Stimulated activated CD8-positive, alpha-beta memory T cell treated with anti-CD3 and anti-CD28 coated beads, Interleukin-12 subunit alpha, Interleukin-12 subunit beta, amount 100 ng/mL, for 4 hours (primary cell): ENCODE measurements at regions not wholly inside any gene's neighbourhood (a gene's known extent, or its start where the extent isn't known, plus 50 kb on each side); places are given as distances from the start of the nearest gene placed in this dataset.
"Not testable (repeated sequence)": the region's sequence is repeated elsewhere in the genome, so short reads cannot be mapped to it uniquely, and the experiment has no call there.

ENCODE experiments used
- DNase-seq: peaks from one replicate; pipeline ENCODE4 v3.0.0-alpha.2; 2020; ENCODE audit warnings: low read depth

DNA sequence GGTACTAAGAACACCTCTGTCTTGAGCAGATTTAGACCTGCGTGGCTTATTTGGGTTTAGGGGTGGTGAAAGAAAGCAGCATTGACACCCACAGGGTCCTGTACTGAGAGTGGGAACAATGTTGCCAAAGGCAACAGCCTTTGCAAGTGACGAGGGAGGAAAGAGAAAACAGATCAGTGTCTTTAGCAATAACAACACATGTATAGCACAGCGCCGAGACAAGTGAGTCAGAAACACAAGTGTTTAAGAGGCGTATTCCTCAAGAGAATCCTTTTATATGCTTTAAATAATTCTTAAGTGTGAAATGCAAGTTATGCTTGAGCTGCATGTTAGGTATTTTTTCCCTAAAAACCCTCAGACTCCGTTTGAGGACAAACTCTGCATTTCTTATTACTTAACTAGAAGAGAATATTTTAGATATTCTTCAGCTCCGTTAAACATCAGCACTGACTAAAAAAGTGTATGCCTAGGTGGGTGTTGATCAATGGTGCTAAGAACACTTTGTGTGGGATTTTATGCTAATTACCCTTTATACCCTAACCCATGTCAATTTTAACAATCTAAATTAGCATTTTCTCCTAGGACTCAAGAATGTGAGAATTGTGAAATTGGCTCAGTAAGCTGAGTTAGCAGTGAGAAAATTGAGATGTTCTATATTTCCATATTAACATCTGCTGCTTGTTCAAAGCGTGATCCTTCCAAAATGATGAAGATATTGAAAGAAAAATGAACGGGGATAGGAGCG, 1095.4 kb upstream of the CELF2 start:
- DNase-seq = no peak

DNA sequence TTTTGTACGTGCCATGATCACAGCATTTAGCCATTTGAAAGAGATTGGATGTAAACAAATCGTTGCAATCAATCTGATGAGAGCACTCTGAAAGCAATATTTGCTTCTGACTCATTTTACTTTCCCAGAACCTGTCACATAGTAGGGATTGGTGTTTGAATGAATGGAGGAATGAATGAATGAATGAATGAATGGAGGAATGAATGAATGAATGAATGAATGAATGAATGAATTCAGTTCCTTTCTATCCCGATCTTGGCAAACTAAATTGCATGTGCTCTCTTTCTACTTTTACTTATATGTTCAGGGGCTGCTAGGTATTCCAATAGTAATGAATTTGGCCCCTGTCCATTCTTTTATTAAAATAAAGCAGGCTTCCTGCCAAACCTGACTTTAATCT, 1091.7 kb upstream of the CELF2 start:
- DNase-seq = no peak

DNA sequence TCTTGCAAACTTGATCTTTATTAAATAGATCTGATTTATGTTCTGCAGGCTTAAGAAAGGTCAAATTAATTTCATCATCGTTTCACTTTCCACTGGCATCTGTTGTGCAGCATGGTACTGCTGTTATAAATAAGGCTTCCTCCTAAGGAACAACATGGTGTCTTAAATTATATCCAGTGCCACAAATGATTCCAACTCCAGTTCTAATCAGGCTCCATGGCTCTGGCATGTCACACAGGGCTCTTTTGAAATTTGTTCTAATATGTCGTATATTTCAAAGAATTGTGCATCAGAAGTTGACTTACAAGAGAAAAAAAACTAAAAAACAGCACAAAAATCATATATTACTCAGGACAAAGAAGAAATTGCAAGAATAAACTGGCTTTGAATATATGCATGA, 1090.8 kb upstream of the CELF2 start:
- DNase-seq = no peak

DNA sequence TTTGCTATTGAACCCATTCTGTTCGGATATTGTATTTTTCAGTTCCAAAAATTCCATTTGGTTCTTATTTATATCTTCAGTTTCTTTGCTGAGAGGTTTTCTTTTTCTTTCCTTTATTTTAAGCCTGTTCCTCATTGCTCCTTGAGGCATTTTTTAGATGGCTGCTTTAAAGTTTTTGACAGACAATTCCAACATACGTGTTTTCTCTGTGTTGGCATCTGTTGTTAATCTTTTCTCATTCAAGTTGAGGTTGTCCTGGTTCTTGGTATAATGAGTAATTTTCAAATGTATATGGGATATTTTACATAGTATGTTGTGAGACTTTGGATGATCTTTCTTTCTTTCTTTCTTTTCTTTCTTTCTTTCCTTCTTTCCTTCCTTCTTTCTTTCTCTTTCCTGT, 1078.0 kb upstream of the CELF2 start:
- no peak for DNase-seq

DNA sequence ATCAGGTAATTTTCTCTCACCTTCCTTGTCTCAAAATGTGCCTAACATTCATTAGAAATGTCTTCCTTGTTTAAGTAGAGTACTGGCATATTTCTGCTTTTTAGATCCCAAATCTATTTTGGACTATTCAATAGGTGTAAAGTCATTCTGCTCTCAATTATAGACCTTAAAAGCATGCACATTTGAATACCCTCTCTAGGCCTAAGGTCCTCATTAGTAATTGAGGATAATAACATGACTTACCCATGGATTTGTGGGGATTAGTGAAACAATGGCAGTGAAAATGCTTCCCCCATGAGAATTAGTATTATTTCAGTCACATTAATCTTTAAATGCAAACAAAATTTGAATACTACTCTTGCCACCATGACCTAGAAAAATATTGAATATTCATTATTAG, 1073.0 kb upstream of the CELF2 start:
- no peak for DNase-seq

DNA sequence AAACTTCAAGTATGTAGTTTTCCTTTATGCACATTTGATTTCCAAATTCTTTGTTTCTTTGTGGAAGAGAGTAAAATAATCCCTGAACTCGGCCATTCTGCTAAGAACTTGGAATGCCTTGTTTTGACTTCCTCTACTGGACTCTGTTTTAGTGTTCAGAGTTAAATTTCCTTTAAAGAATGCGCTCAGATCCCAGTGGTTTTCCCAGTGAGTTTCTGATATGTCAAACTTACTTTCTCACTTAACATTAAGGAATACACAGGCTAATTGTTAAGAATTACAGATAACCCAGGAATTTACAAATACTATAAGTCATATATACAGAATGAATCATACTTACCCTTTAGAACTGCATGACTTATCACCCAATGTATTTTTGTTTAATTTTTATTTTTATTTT, 1067.6 kb upstream of the CELF2 start:
- no peak for DNase-seq

DNA sequence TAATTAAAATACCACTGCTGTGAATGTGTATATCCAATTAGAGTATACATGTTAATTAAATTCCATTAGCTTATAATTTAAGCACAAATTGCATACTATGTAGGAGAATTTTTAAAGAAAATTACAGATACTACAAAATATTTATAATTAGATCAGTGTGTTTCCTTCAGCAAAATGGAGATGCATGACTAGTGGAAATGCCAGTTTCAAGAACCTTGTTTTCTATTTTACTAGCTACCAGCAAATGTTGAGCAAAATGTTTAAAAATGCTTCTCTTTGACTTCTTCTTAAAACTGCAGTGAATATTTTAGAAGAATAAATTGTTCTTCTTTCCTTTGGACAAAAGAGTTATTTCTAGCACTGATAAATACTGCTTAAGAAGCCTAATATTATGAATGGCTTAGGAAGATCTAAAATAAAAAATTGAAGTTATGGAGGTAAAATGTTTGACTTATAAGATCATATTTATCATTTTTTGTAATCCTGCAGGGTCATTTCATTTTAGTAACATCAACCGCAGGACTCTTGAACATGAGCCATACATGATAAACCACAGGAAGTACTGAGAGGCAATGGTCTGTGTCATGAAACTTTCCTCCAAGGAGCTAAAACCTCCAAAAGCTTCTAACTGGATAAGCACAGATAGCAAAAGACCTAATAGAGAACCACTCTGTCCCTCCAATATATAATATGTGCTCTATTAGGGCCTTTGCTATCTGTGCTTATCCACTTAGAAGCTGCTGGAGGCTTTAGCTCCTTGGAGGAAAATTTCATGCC, 1066.0 kb upstream of the CELF2 start:
- DNase-seq = no peak

DNA sequence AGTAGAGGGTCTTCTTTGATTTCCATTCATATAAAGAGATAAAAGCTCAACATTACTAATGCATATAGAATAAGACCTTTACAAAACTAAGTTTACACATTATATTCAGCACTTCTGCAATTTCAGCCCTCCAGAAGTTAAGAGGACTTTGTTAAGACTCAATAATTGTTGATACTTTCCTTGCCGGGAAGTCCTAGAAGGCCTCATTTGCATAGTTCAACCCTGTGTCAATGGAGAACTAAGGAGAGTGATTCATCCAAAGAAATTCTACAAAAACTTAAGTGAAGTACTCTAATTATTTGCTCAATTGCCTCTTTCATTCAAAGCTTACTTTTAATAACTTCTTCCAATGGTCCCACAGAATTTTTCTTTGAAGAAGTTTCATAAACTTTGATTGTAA, 1060.3 kb upstream of the CELF2 start:
- DNase-seq = no peak

DNA sequence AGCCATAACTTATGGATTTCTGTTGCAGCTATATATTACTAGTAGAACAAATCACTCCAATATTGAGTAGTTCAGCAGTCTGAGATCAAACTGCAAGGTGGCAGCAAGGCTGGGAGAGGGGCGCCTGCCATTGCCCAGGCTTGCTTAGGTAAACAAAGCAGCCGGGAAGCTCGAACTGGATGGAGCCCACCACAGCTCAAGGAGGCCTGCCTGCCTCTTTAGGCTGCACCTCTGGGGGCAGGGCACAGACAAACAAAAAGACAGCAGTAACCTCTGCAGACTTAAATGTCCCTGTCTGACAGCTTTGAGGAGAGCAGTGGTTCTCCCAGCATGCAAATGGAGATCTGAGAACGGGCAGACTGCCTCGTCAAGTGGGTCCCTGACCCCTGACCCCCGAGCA, 1059.8 kb upstream of the CELF2 start:
- not testable (repeated sequence) for DNase-seq

DNA sequence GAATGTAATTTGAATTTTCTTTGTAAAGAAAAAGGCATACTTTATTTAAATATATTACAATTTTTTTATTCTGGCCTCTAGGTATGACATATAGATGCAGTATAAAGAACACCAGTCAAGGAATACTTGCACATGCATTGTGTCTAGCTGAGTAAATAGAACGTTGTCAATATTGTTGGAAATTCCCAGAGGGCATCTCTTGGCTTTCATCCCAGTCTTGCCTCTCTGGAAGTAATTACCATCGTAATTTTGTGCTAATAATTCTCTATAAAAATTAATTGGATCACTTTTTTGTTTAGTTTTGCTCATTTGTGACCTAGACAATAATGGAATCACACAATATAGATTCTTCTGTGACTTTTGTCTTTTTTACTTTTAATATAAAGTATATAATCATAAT, 1052.3 kb upstream of the CELF2 start:
- DNase-seq = no peak

DNA sequence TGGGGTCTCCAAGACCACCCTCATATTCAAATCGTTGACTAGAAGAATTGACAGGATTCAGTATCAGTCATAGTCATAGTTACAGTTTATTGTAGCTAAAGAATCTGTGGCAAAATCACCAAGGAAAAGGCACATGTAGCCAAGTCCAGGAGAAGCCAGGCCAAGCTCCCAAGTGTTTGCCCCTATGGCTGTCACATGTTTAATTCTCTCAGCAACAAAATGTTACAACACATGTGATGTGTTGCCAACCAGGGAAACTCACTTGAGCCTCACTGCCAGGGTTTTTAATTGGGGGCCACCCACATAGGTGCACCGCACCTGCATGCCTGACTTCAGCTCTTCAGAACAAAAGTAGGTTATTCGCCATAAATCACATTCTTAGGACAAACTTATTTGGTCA, 1030.9 kb upstream of the CELF2 start:
- DNase-seq = no peak

DNA sequence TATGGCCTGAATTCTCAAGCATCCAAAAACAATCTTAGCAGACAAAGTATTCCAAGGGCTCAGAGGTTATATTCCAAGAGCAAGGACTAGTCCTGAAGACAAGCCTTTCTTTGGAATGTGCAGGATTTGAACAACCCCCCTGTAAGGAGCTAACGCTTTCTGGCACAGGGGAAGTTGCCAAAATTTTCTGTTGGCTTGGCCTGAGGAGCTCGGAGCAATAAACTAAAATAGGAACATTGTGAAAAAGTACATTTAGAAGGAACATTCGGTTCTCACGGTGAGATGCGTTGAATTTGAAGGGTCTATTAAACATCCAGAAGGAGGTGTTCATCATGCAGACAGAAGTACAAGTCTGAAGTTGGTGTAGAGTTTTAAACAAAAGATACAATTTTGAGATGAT, 1030.5 kb upstream of the CELF2 start:
- DNase-seq = no peak

DNA sequence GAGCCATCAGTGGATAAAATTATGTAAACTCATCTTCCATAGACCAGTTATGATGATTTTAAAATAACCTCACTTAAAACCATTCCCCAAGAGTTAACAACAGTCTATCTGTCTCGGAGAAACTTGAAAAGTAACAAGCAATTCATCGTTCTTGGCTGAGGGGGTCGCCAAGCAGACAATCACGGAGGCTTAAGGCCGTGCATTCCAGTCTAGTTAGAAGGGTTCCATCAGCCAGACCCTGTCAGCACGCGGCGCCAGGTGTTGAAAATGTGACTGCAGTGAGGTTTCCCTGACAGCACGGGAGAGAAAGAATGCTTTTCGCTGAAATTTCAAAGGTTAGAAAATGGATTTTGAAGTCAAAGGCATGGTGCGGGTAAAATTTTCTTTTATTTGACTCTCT, 1025.0 kb upstream of the CELF2 start:
- no peak for DNase-seq

DNA sequence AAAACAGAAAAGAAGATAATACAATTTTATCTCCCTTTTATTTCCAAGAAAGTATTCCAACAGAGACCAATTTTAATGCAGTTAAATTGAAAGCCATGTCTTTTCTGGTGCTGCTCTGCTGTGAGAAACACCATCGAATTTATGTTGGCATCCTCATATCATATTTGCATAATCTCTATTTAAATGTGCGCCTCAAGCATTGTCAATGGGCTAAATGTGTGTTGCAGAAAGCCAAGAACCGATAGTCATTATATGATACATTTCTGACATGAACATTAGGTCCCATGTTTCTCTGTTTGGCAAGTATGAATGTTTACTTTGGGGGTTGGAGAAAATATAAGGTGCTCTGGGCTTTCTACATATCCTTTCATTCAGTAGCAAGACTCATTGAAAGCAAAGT, 1023.5 kb upstream of the CELF2 start:
- no peak for DNase-seq

DNA sequence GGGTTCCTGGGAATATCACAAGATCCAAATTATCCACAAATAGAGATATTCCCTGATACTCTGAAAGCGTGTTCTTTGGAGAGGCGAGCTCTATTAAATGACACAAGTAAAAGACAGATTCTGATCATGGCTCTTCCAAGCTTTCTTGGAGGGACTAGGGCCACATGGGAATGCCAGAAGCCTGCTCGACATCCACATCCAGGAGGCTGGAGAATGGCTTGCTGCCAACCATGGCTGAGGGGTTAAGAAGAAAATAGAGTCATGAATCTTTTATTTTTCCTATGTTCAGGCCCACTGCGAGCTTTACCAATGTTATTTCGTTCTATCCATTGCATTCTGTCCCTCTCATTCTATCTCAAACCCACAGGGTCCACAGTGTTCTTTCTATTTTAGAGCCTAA, 1018.0 kb upstream of the CELF2 start:
- no peak for DNase-seq

DNA sequence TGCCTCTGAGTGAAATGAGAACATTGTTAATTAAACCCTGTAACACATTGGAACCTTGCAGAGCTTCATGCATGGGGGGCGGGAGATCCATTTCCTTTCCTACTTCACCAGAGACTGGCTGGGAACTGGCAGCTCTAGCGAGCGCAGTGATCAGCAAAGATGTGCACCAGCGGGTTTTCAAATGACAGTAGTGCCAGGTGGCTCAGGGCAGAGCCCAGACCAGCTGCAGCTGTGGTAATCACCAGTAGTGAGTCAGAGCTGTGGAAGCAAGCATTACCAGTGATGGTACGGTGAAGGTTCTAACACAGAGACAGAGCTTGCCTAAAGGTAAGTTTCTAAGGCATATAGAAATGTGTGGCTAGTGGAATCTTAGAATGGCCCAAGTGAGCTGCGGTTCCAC, 1009.7 kb upstream of the CELF2 start:
- no peak for DNase-seq

DNA sequence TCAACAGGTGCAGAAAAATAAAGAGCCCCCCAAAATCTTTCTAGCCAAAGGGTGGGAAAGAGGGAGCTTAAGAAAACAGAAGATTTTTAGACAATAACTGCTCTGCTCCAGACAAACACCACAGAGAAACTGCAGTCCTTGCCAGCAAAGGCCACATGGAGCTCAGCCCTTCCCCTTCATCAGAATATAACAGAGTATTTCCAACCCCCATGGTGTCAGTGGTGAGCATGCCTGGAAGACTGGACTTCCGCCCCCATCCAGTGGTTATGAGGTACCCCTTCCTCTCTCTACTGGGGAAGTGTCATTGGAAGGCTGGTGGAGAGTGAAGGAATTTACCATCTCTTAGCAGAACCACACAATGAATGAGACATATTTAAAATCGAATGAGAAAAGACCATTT, 1007.3 kb upstream of the CELF2 start:
- no peak for DNase-seq

DNA sequence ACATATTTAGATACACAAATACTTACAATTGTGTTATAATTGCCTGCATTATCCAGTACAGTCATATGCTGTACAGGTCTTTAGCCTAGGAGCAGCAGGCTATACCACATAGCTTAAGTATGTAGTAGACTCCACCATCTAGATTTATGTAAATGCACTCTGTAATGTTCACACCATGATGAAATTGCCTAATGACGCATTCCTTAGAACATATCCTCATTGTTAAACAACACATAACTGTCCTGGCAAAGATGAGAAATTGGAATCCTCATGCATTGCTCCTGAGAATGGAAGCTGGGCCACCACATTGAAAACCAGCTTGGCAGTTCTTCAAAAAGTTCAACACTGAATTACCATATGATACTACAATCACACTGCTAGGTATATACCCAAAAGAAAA, 1002.8 kb upstream of the CELF2 start:
- no peak for DNase-seq

DNA sequence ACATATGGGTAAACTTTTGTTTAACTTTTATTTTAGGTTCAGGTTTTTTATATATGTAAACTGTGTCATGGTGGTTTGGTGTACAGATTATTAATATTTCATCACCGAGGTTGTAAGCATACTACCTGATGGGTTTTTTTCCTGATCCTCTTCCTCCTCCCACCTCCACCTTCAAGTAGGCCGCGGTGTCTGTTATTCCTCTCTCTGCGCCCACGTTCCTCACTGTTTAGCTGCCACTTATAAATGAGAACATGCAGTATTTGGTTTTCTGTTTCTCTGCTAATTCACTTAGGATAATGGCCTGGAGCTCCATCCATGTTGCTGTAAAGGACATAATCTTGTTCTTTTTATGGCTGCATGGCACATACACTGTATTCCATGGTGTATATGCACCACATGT, 1000.0 kb upstream of the CELF2 start:
- DNase-seq = no peak

DNA sequence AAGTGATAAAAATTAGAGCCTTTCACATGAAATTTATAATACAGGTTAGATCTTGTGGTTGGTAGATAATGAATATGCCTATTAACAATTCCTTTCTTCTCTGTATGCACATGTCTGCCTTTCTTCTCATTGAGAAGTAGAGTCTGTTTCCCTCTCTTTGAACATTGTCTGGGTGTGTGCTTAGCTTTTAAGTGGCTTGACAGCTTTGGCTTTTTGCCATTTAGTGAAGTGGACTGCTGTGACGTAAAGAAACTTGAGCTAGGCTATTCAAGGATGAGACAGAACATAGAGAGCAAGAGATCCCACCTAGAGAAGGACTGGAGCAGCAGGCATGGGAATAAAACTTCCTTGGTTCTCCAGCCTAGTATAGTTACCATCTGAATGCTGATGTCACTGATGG, 996.7 kb upstream of the CELF2 start:
- no peak for DNase-seq

DNA sequence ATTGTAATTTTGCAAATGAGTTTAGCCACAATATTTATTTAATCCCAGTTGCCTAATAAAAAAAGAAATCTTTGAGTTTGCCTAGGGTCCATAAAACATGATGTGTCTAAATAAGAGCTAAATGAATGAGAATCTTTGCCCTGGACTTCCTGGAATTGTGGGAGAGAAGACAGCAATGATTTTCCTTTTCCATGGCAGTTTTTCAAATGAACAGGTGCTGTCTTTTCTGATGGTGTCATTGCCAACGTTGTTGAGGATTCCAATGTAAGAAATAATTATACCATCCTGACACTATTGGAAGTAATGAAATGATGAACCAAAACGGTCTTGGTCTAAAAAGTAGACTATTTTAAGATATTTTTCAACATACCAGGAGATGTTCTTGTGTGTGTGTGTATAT, 984.7 kb upstream of the CELF2 start:
- no peak for DNase-seq

DNA sequence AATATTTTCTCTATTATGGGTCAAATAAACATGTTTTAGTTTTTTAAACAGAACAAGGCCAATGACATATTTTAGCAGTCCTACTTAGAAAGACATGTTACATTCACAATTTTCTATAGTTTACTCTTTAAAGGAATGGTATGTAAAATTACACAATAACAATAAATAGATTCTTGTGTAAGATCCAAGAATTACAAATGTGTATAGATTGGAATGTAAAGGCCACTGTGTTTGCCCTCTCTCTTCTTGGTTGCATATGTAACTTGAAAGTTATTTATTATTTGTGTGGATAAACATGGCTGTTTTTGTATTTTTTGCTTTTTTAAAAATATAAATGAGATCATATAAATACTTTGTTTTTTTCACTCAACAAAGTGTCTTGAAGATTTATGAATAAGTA, 979.3 kb upstream of the CELF2 start:
- DNase-seq = no peak

DNA sequence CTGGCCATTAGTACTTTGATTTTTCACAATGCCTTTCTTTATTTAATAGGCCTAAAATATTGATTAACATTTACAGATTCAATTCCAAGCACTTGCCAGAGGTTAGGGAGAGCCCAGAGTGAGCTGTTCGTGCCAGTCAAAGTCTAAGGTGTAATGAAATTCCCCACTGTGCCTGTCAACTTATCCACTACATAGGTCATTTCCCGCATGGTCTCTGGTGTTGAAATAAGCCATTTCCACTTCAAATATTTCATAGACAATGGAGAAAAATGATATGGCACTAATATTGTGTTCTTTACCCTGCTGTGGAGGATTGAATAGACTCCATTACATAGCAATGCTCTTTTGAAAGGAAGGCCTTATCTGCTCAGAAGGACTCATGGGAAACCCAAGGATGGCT, 978.1 kb upstream of the CELF2 start:
- DNase-seq = no peak

DNA sequence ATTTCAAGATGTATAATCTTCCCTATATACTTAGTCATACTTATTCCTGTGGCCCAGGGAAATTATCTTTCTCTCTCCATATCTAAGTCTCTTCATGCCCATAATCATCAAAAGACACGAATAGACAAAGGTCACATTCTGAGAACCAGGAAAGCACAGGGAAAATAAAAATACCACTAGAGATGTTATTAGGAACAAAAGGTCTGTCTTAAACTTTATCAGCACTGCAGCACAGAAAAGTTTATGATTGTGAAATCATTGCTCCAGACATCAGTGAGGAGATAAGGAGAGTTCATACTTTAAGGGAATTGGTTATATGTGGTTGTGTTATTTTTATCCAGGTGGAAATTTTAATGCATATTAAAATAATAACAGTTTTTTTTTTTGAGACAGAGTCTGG, 974.6 kb upstream of the CELF2 start:
- no peak for DNase-seq
